Skeletal muscle tissue (tissue), 3 donors: ENCODE measurements at regions not wholly inside any gene's neighbourhood (a gene's known extent, or its start where the extent isn't known, plus 50 kb on each side); places are given as distances from the start of the nearest gene placed in this dataset.

Experiments
- H3K27ac ChIP-seq: one replicate; pipeline ENCODE4 v1.7.0; 2013; ENCODE audit warnings: mild to moderate bottlenecking, low read depth, low read length, inconsistent platforms
- H3K27me3 ChIP-seq, 3 donors: one replicate each; pipeline ENCODE4 v1.7.0; 2013; ENCODE audit warnings: low read length in 3 of 3; ENCODE audit not compliant: control insufficient read depth in 3 of 3, insufficient read depth in 3 of 3
- H3K36me3 ChIP-seq, 3 donors: one replicate each; pipeline ENCODE4 v1.7.0; 2013; ENCODE audit warnings: low read length in 3 of 3; ENCODE audit not compliant: control insufficient read depth in 3 of 3, insufficient read depth in 3 of 3
- H3K4me1 ChIP-seq, 3 donors: one replicate each; pipeline ENCODE4 v1.7.0; 2013; ENCODE audit warnings: low read length in 3 of 3, mild to moderate bottlenecking in 3 of 3; ENCODE audit not compliant: control insufficient read depth in 3 of 3, insufficient read depth in 3 of 3
- H3K4me3 ChIP-seq, 3 donors: one replicate each; pipeline ENCODE4 v1.7.0; 2013; ENCODE audit warnings: low read length in 3 of 3
- H3K9ac ChIP-seq, 3 donors: one replicate each; pipeline ENCODE4 v1.7.0; 2013; ENCODE audit warnings: low read length in 3 of 3, mild to moderate bottlenecking in 3 of 3, moderate library complexity in 2 of 3, low read depth in 1 of 3
- H3K9me3 ChIP-seq, 3 donors: one replicate each; pipeline ENCODE4 v1.7.0; 2013; ENCODE audit warnings: low read length in 3 of 3; ENCODE audit not compliant: control insufficient read depth in 3 of 3
- donor health status: Osteomylitis.

DNA sequence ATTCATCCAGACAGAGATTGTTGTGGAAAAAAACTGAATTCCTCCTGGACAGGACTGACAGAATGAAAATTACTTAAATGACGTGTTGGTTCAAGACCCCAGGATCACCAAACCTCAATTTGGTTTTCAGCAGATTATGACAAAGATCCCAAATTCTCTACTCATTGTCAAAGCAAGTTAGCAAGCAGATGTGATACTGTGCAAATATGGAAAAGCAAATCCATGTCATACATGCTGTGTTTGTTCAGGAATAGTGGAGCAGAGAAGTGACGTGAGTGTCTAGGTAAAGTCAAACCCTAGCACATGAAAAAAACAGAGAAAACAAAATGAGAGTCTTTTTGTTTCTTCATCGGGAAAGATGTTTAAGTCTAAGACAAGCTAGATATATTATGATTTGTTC is 169.2 kb upstream of the NBEA start:
- no peak overlapping the region for H3K27ac ChIP-seq
- H3K4me3 ChIP-seq = no peak overlapping the region
- no peaks in the 10 kb centered on the region for H3K9me3 ChIP-seq
- no peaks in the 10 kb centered on the region for H3K27me3 ChIP-seq
- H3K4me1 ChIP-seq = no peaks in the 10 kb centered on the region
- no peaks in the 10 kb centered on the region for H3K36me3 ChIP-seq
- H3K9ac ChIP-seq = no peak overlapping the region

GRCh38 chr13:34776390-34776981 is 165.6 kb upstream of the NBEA start:
- no peaks in the 10 kb centered on the region for H3K27me3 ChIP-seq
- H3K36me3 ChIP-seq = no peaks in the 10 kb centered on the region
- no peaks in the 10 kb centered on the region for H3K4me1 ChIP-seq
- H3K4me3 ChIP-seq = no peak overlapping the region
- H3K9me3 ChIP-seq = no peaks in the 10 kb centered on the region
- no peak overlapping the region for H3K27ac ChIP-seq
- H3K9ac ChIP-seq = no peak overlapping the region

- Histone ChIP-seq H3K9me3 (no peaks in the 10 kb centered on the region), H3K36me3 (no peaks in the 10 kb centered on the region), H3K9ac (no peak overlapping the region), H3K27me3 (no peaks in the 10 kb centered on the region), H3K4me1 (no peaks in the 10 kb centered on the region), H3K27ac (no peak overlapping the region), H3K4me3 (no peak overlapping the region)
Measured at GRCh38 chr13:34777089-34777913, 164.8 kb upstream of the NBEA start.

GRCh38 chr13:34777914-34778303 is 164.2 kb upstream of the NBEA start:
- no peak overlapping the region for H3K27ac ChIP-seq
- H3K9me3 ChIP-seq = peaks cover 0 to 1% (median 0%) of the 10 kb centered on the region in 3 donors
- H3K9ac ChIP-seq = no peak overlapping the region
- no peak overlapping the region for H3K4me3 ChIP-seq
- H3K27me3 ChIP-seq = no peaks in the 10 kb centered on the region
- H3K36me3 ChIP-seq = no peaks in the 10 kb centered on the region
- H3K4me1 ChIP-seq = no peaks in the 10 kb centered on the region

GRCh38 chr13:34779171-34779570 is 162.9 kb upstream of the NBEA start:
- H3K4me1 ChIP-seq = no peaks in the 10 kb centered on the region
- no peaks in the 10 kb centered on the region for H3K36me3 ChIP-seq
- peaks cover 0 to 2% (median 0%) of the 10 kb centered on the region in 3 donors for H3K9me3 ChIP-seq
- no peak overlapping the region for H3K4me3 ChIP-seq
- H3K9ac ChIP-seq = no peak overlapping the region
- no peaks in the 10 kb centered on the region for H3K27me3 ChIP-seq
- no peak overlapping the region for H3K27ac ChIP-seq

DNA sequence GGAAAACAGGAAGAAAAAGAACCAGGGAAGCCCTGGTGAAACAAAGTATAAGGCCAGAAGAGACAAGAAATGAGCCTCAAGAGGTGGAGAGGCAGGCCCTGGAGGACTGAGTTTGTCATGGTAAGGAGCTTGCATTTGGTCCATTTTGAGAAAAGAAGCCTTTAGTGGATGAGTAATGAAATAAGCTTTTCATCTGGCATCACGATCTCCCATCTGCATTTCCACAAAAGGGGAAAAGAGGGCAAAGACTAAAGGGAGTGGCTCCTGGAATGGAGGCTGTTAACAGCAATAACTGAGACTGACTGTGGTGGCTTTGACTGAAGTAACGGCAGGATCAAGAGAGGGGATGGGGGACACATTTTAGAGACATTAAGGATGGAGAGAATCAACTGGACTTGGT is 148.8 kb upstream of the NBEA start:
- Histone ChIP-seq H3K4me3 (no peak overlapping the region), H3K4me1 (no peaks in the 10 kb centered on the region), H3K36me3 (no peaks in the 10 kb centered on the region), H3K9ac (no peak overlapping the region), H3K9me3 (peaks cover 0 to 2% (median 0%) of the 10 kb centered on the region in 3 donors), H3K27me3 (no peaks in the 10 kb centered on the region), H3K27ac (no peak overlapping the region)

GRCh38 chr13:34803756-34804155 is 138.3 kb upstream of the NBEA start:
- H3K36me3 ChIP-seq = no peaks in the 10 kb centered on the region
- H3K4me3 ChIP-seq = no peak overlapping the region
- H3K27ac ChIP-seq = no peak overlapping the region
- H3K4me1 ChIP-seq = no peaks in the 10 kb centered on the region
- H3K27me3 ChIP-seq = no peaks in the 10 kb centered on the region
- no peak overlapping the region for H3K9ac ChIP-seq
- H3K9me3 ChIP-seq = no peaks in the 10 kb centered on the region

GRCh38 chr13:34805347-34805746 is 136.7 kb upstream of the NBEA start:
- no peaks in the 10 kb centered on the region for H3K4me1 ChIP-seq
- H3K9me3 ChIP-seq = no peaks in the 10 kb centered on the region

GRCh38 chr13:34808649-34809048 is 133.4 kb upstream of the NBEA start:
- no peaks in the 10 kb centered on the region for H3K36me3 ChIP-seq
- no peak overlapping the region for H3K4me3 ChIP-seq
- no peak overlapping the region for H3K9ac ChIP-seq
- H3K27me3 ChIP-seq = no peaks in the 10 kb centered on the region
- no peak overlapping the region for H3K27ac ChIP-seq
- H3K9me3 ChIP-seq = peaks cover 0 to 2% (median 2%) of the 10 kb centered on the region in 3 donors
- H3K4me1 ChIP-seq = no peaks in the 10 kb centered on the region

More at GRCh38 chr13:34805347-34805746, 136.7 kb upstream of the NBEA start:
- no peaks in the 10 kb centered on the region for H3K36me3 ChIP-seq
- no peaks in the 10 kb centered on the region for H3K27me3 ChIP-seq
- no peak overlapping the region for H3K27ac ChIP-seq
- H3K9ac ChIP-seq = no peak overlapping the region
- no peak overlapping the region for H3K4me3 ChIP-seq

DNA sequence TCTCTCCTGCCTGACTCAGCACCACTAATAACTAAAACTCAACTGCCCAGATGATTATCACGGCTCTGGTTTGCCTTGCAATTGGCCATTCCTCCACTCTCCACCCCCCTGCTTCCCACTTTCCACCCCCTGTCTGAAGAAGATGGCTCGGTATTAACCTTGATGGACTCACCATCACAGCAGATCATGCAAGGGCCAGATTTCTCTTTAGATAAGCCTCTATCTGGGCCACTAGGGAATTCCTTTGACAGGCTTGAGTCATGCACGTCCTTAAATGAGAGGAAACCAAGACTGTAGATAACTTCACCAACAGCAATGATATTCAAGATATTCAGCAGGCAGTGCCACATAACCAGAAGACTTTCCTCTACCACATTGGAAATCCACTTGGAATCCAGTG is 131.1 kb upstream of the NBEA start:
- Histone ChIP-seq H3K4me3 (no peak overlapping the region), H3K4me1 (no peaks in the 10 kb centered on the region), H3K27ac (no peak overlapping the region), H3K9me3 (peaks cover 0 to 2% (median 2%) of the 10 kb centered on the region in 3 donors), H3K36me3 (no peaks in the 10 kb centered on the region), H3K9ac (no peak overlapping the region), H3K27me3 (no peaks in the 10 kb centered on the region)
